Astrocyte (in vitro differentiated cells and primary cell): ENCODE measurements at regions not wholly inside any gene's neighbourhood (a gene's known extent, or its start where the extent isn't known, plus 50 kb on each side); places are given as distances from the start of the nearest gene placed in this dataset.

Experiments
- DNase-seq: peaks from one replicate; pipeline ENCODE4 v3.0.0-alpha.2; 2010; ENCODE audit warnings: low read depth
- FAIRE-seq: peaks from 2 replicates; lab custom pipeline; 2011; peaks lifted over from hg19 to GRCh38; lab: Jason Lieb, UNC
- H2AFZ ChIP-seq: 2 replicates; pipeline ENCODE4 v1.6.0; 2012; ENCODE audit warnings: low read depth, low read length, inconsistent platforms
- H3K27ac ChIP-seq: 2 replicates; pipeline ENCODE4 v1.5.1; 2011; ENCODE audit warnings: low read depth, low read length, inconsistent platforms
- H3K27me3 ChIP-seq: 2 replicates; pipeline ENCODE4 v1.6.0; 2011; ENCODE audit warnings: low read length, inconsistent platforms; ENCODE audit not compliant: insufficient read depth
- H3K36me3 ChIP-seq: 2 replicates; pipeline ENCODE4 v1.5.1; 2011; ENCODE audit warnings: low read length, inconsistent platforms; ENCODE audit not compliant: insufficient read depth
- H3K4me1 ChIP-seq: 2 replicates; pipeline ENCODE4 v1.5.1; 2011; ENCODE audit warnings: low read length, inconsistent platforms; ENCODE audit not compliant: insufficient read depth
- H3K4me2 ChIP-seq: 2 replicates; pipeline ENCODE4 v1.6.0; 2012; ENCODE audit warnings: low read length, inconsistent platforms
- H3K4me3 ChIP-seq: 2 replicates; pipeline ENCODE4 v1.5.1; 2011; ENCODE audit warnings: low read depth, mild to moderate bottlenecking, low read length, inconsistent platforms; ENCODE audit not compliant: insufficient read depth
- H3K79me2 ChIP-seq: 2 replicates; pipeline ENCODE4 v1.6.0; 2012; ENCODE audit warnings: mild to moderate bottlenecking, low read length, inconsistent platforms; ENCODE audit not compliant: insufficient read depth
- H3K9ac ChIP-seq: 2 replicates; pipeline ENCODE4 v1.6.0; 2012; ENCODE audit warnings: mild to moderate bottlenecking, low read length, inconsistent platforms
- H3K9me3 ChIP-seq: 2 replicates; pipeline ENCODE4 v1.5.1; 2012; ENCODE audit warnings: low read depth, mild to moderate bottlenecking, low read length, inconsistent platforms; ENCODE audit not compliant: insufficient read depth
- H4K20me1 ChIP-seq: 2 replicates; pipeline ENCODE4 v1.6.0; 2012; ENCODE audit warnings: low read length, inconsistent platforms; ENCODE audit not compliant: insufficient read depth
- H3K27ac Mint-ChIP-seq: one replicate; pipeline ENCODE4 v1.8.0; 2021; ENCODE audit warnings: mild to moderate bottlenecking, mixed read lengths; ENCODE audit not compliant: unreplicated experiment
- H3K27me3 Mint-ChIP-seq: one replicate; pipeline ENCODE4 v1.8.0; 2021; ENCODE audit warnings: low read depth, mixed read lengths; ENCODE audit not compliant: unreplicated experiment
- H3K36me3 Mint-ChIP-seq: one replicate; pipeline ENCODE4 v1.8.0; 2021; ENCODE audit warnings: low read depth, mixed read lengths; ENCODE audit not compliant: unreplicated experiment
- H3K4me1 Mint-ChIP-seq: one replicate; pipeline ENCODE4 v1.8.0; 2021; ENCODE audit warnings: low read depth, mixed read lengths; ENCODE audit not compliant: unreplicated experiment
- H3K4me3 Mint-ChIP-seq: one replicate; pipeline ENCODE4 v1.8.0; 2021; ENCODE audit warnings: mild to moderate bottlenecking, moderate library complexity, mixed read lengths; ENCODE audit not compliant: unreplicated experiment
- H3K9me3 Mint-ChIP-seq: one replicate; pipeline ENCODE4 v1.8.0; 2021; ENCODE audit warnings: mild to moderate bottlenecking, mixed read lengths; ENCODE audit not compliant: unreplicated experiment
- EZH2 ChIP-seq: IDR thresholded peaks from 2 replicates; pipeline ENCODE4 v1.6.1; 2012; ENCODE audit warnings: mild to moderate bottlenecking, low read length, inconsistent platforms; ENCODE audit not compliant: insufficient read depth
- TF ChIP-seq, protein P1 (sequence below): IDR thresholded peaks from 2 replicates; pipeline ENCODE4 v1.5.1; 2011; ENCODE audit warnings: low read depth, mild to moderate bottlenecking, inconsistent platforms, low read length, moderate library complexity; ENCODE audit not compliant: insufficient read depth

DNA sequence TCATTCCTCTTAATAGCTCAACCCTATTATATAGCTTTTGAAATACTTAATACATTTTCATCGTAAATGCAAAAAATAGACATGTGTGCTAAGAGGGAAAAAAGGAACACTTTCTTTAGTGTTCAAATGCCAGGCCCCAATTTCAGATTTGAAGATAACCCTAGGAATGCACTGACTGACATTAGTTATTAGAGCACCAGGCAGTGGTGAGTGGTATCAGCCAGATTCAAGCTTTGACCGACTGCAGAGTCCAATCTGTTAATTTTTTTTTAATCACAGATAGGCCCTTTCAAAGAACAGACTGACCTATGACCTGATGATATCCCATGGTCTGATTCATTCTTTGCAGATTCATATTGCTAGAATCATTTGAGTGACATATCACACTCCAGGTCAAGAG, 874.2 kb upstream of the CHORDC1 start:
- Mint-ChIP-seq H3K4me1 (peaks cover 15% of the 10 kb centered on the region), H3K9me3 (no peaks in the 10 kb centered on the region), H3K27me3 (no peaks in the 10 kb centered on the region), H3K36me3 (no peaks in the 10 kb centered on the region), H3K4me3 (no peak overlapping the region), H3K27ac (no peak overlapping the region)
- no peaks in the 10 kb centered on the region for H3K27me3 ChIP-seq
- no peak for DNase-seq
- H3K36me3 ChIP-seq: no peaks in the 10 kb centered on the region
- H4K20me1 ChIP-seq: no peaks in the 10 kb centered on the region
- no peaks in the 10 kb centered on the region for H3K79me2 ChIP-seq
- H3K4me2 ChIP-seq: no peak overlapping the region
- no peak overlapping the region for H3K4me3 ChIP-seq
- no peak for TF ChIP-seq EZH2
- FAIRE-seq: no peak
- H3K4me1 ChIP-seq: no peaks in the 10 kb centered on the region
- no peak overlapping the region for H3K27ac ChIP-seq
- no peak overlapping the region for H2AFZ ChIP-seq
- no peaks in the 10 kb centered on the region for H3K9me3 ChIP-seq
- no peak overlapping the region for H3K9ac ChIP-seq

DNA sequence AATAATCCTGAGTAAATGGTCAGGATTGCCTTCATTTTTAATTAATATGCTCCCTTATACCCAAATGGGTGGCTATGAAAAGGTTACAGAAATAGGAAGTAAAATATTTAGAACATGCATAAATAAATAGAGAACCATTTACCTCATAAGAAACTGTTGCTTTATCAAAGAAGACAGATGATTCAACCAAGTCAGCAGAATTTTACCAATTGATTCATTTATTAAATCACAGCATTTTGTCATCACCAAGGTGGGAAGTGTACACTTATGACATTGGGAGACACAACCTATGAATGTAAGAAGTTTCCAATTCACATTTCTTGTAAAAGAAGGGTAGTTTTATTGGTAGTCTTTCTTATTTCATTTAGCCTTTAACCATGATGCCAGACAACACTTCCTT, 870.3 kb upstream of the CHORDC1 start:
- Histone ChIP-seq H4K20me1 (no peaks in the 10 kb centered on the region), H3K9me3 (no peaks in the 10 kb centered on the region), H3K27ac (no peak overlapping the region), H3K27me3 (no peaks in the 10 kb centered on the region), H3K4me1 (no peaks in the 10 kb centered on the region), H3K4me3 (no peak overlapping the region), H2AFZ (no peak overlapping the region), H3K9ac (no peak overlapping the region), H3K4me2 (no peak overlapping the region), H3K36me3 (no peaks in the 10 kb centered on the region), H3K79me2 (no peaks in the 10 kb centered on the region)
- H3K27ac Mint-ChIP-seq: no peak overlapping the region
- H3K9me3 Mint-ChIP-seq: no peaks in the 10 kb centered on the region
- TF ChIP-seq, protein P1, sequence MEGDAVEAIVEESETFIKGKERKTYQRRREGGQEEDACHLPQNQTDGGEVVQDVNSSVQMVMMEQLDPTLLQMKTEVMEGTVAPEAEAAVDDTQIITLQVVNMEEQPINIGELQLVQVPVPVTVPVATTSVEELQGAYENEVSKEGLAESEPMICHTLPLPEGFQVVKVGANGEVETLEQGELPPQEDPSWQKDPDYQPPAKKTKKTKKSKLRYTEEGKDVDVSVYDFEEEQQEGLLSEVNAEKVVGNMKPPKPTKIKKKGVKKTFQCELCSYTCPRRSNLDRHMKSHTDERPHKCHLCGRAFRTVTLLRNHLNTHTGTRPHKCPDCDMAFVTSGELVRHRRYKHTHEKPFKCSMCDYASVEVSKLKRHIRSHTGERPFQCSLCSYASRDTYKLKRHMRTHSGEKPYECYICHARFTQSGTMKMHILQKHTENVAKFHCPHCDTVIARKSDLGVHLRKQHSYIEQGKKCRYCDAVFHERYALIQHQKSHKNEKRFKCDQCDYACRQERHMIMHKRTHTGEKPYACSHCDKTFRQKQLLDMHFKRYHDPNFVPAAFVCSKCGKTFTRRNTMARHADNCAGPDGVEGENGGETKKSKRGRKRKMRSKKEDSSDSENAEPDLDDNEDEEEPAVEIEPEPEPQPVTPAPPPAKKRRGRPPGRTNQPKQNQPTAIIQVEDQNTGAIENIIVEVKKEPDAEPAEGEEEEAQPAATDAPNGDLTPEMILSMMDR: no peak
- TF ChIP-seq EZH2: no peak
- H3K4me3 Mint-ChIP-seq: no peak overlapping the region
- no peaks in the 10 kb centered on the region for H3K36me3 Mint-ChIP-seq
- peaks cover 1% of the 10 kb centered on the region for H3K4me1 Mint-ChIP-seq
- no peak for FAIRE-seq
- no peaks in the 10 kb centered on the region for H3K27me3 Mint-ChIP-seq
- no peak for DNase-seq

DNA sequence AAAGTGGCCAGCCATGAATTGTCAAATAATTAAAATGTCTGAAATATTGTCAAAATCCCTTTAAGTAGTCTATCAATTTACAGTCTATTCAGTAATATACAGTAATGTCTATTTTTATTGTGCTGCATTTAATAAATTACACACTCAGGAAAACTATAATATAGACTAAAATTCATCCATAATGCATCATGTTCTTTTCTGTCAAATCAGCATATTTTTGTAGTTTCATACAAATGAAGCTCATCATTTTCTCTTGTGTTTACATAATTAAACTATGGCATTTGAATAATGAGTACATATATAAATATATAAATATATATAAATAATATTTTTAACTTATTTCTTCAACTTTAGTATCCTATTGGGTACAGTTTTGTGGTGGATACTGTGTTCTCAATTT, 868.7 kb upstream of the CHORDC1 start:
- Histone ChIP-seq H3K27ac (no peak overlapping the region), H3K9ac (no peak overlapping the region), H3K4me1 (no peaks in the 10 kb centered on the region), H3K4me3 (no peak overlapping the region), H3K4me2 (no peak overlapping the region), H4K20me1 (no peaks in the 10 kb centered on the region), H3K27me3 (no peaks in the 10 kb centered on the region), H3K36me3 (no peaks in the 10 kb centered on the region), H3K79me2 (no peaks in the 10 kb centered on the region), H3K9me3 (no peaks in the 10 kb centered on the region), H2AFZ (no peak overlapping the region)
- Mint-ChIP-seq H3K4me3 (no peak overlapping the region), H3K4me1 (no peaks in the 10 kb centered on the region), H3K27me3 (no peaks in the 10 kb centered on the region), H3K36me3 (no peaks in the 10 kb centered on the region), H3K27ac (no peak overlapping the region), H3K9me3 (no peaks in the 10 kb centered on the region)
- FAIRE-seq (no peak), DNase-seq (no peak)
- no peak for TF ChIP-seq EZH2
- TF ChIP-seq, protein P1: no peak
